OCI-LY3 (cell line): ENCODE measurements at regions not wholly inside any gene's neighbourhood (a gene's known extent, or its start where the extent isn't known, plus 50 kb on each side); places are given as distances from the start of the nearest gene placed in this dataset.

Source experiments
- H2AFZ ChIP-seq: fragments of 200-600, 300-600 bp; shearing (Covaris generic); 2 replicates; pipeline ENCODE4 v1.6.0; 2014; ENCODE audit warnings: antibody characterized with exemption, low read depth, low read length
- H3K27ac ChIP-seq: fragments of 200-600, 300-600 bp; sonication (generic); 2 replicates; pipeline ENCODE4 v1.5.1; 2014; ENCODE audit warnings: mild to moderate bottlenecking, low read length, moderate library complexity, mixed read lengths
- H3K27me3 ChIP-seq: fragments of 200-600, 300-600 bp; sonication (generic); 2 replicates; pipeline ENCODE4 v1.6.1; 2014; ENCODE audit warnings: low read depth, low read length, mixed read lengths
- H3K36me3 ChIP-seq: fragments of 200-600, 300-600 bp; sonication (generic); replicated peaks from 2 replicates; pipeline ENCODE3; 2014; ENCODE audit warnings: low read depth, low read length, mixed read lengths
- H3K4me1 ChIP-seq: fragments of 300-600, 200-600 bp; sonication (generic); 2 replicates; pipeline ENCODE4 v1.6.1; 2014; ENCODE audit warnings: low read length, mixed read lengths
- H3K4me2 ChIP-seq: fragments of 200-600, 300-600 bp; sonication (generic); 2 replicates; pipeline ENCODE4 v1.6.1; 2014; ENCODE audit warnings: low read length, mixed read lengths
- H3K4me3 ChIP-seq: fragments of 300-600, 200-600 bp; sonication (generic); 2 replicates; pipeline ENCODE4 v1.5.1; 2014; ENCODE audit warnings: antibody characterized with exemption, mild to moderate bottlenecking, low read length, moderate library complexity
- H3K79me2 ChIP-seq: fragments of 300-600, 200-600 bp; shearing (Covaris generic); 2 replicates; pipeline ENCODE4 v1.6.1; 2014; ENCODE audit warnings: mild to moderate bottlenecking, low read length, mixed read lengths
- H3K9ac ChIP-seq: fragments of 300-600, 200-600 bp; shearing (Covaris generic); 2 replicates; pipeline ENCODE4 v1.6.0; 2014; ENCODE audit warnings: mild to moderate bottlenecking, low read length, moderate library complexity
- H3K9me3 ChIP-seq: fragments of 200-600, 300-600 bp; shearing (Covaris generic); 2 replicates; pipeline ENCODE4 v1.6.1; 2014; ENCODE audit warnings: low read length, mixed read lengths; ENCODE audit not compliant: insufficient read depth
- H4K20me1 ChIP-seq: fragments of 200-600, 300-600 bp; sonication (generic); 2 replicates; pipeline ENCODE4 v1.6.1; 2016; ENCODE audit warnings: low read length, mixed read lengths; ENCODE audit not compliant: insufficient read depth
- EZH2phosphoT487 ChIP-seq: fragments of 200-600 bp; shearing (Covaris generic); IDR thresholded peaks from 2 replicates; pipeline ENCODE4 v1.6.1; 2018; ENCODE audit warnings: antibody characterized with exemption, mixed run types, low read depth
- TF ChIP-seq, protein P1 (sequence below): fragments of 200-600, 300-600 bp; sonication (generic); IDR thresholded peaks from 2 replicates; pipeline ENCODE4 v1.5.1; 2014; ENCODE audit warnings: antibody characterized with exemption, low read length, low read depth

DNA sequence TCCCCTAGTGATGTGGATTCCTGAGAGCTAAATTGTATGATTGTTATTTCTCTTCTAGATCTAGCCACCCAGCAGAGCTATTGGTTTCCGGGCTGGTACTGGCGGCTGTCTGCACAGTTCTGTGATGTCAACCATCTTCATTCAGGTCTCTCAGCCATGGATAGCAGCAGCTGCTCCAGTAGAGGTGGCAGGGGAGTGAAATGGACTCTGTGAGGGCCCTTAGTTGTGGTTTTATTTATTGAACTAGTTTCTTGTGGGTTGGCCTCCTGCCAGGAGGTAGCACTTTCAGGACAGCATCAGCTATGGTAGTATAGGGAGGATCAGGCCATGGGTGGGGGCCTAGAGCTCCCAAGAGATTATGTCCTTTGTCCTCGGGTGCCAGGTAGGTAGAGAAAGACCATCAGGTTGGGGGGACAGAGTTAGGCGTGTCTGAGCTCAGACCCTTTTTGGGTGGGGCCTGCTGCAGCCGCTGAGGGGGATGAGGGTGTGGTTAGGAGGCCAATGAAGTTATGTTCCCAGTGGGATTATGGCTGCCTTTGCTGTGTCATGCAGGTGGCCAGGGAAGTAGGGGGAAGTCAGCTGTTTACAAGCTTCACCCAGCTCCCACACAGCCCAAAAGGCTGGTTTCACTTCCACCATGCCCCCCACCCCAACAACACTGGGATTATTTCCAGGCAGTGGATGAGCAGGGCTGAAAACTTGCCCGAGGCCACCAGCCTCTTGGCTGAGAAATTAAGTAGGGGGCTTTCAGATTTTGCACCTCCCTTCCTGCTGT is 55.1 kb upstream of the RGS4 start:
- no peak overlapping the region for H3K4me2 ChIP-seq
- H3K9me3 ChIP-seq, result no peaks in the 10 kb centered on the region
- no peak overlapping the region for H2AFZ ChIP-seq
- no peaks in the 10 kb centered on the region for H3K27me3 ChIP-seq
- no peak overlapping the region for H3K9ac ChIP-seq
- H3K79me2 ChIP-seq, result no peaks in the 10 kb centered on the region
- H3K27ac ChIP-seq, result no peak overlapping the region
- H3K4me3 ChIP-seq, result no peak overlapping the region
- no peak for TF ChIP-seq EZH2phosphoT487
- TF ChIP-seq, protein P1, sequence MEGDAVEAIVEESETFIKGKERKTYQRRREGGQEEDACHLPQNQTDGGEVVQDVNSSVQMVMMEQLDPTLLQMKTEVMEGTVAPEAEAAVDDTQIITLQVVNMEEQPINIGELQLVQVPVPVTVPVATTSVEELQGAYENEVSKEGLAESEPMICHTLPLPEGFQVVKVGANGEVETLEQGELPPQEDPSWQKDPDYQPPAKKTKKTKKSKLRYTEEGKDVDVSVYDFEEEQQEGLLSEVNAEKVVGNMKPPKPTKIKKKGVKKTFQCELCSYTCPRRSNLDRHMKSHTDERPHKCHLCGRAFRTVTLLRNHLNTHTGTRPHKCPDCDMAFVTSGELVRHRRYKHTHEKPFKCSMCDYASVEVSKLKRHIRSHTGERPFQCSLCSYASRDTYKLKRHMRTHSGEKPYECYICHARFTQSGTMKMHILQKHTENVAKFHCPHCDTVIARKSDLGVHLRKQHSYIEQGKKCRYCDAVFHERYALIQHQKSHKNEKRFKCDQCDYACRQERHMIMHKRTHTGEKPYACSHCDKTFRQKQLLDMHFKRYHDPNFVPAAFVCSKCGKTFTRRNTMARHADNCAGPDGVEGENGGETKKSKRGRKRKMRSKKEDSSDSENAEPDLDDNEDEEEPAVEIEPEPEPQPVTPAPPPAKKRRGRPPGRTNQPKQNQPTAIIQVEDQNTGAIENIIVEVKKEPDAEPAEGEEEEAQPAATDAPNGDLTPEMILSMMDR, result no peak
- no peaks in the 10 kb centered on the region for H4K20me1 ChIP-seq
- H3K36me3 ChIP-seq, result no peaks in the 10 kb centered on the region
- no peaks in the 10 kb centered on the region for H3K4me1 ChIP-seq

DNA sequence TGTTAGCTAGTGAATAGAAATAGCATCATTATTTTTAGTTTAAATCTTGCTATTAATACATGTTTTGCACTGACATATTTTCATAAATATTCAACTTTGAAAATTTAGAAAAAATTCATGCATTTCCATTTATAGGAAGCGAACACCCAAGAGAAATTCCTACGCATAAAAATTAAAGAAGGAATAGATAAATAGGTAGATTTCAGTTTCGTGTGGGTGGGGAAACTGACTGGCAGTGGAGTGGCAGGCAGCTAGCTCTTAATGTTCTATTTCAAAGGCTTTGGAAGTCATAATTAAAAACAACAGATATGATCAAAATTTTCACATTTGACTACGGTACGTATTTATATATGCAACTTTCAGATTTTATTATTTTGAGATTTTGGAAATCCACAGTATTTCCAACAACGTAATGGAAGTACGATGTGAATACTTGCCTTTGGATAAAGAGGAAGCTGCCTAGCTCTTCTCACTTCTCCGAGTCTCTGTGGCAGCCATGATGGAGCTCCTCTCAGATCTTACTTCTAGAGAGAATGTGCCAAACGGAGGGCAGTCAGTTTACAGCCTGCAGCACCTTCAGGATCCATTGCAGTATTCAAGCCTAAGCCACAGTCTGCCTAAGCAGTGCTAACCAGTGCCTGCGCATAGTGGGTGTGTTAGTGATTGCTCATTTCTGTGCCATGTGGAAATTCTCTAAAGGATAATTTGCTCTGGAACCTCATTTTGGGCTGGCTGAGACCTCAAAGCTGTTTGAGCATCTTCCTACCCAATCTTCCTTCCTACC is 62.9 kb upstream of the RGS4 start:
- Histone ChIP-seq H2AFZ (no peak overlapping the region), H3K36me3 (no peaks in the 10 kb centered on the region), H3K9me3 (no peaks in the 10 kb centered on the region), H3K79me2 (no peaks in the 10 kb centered on the region), H3K4me2 (no peak overlapping the region), H3K4me1 (no peaks in the 10 kb centered on the region), H3K4me3 (no peak overlapping the region), H3K9ac (no peak overlapping the region), H3K27ac (no peak overlapping the region), H3K27me3 (peaks cover 9% of the 10 kb centered on the region; the same call in 1 of the 2 replicates), H4K20me1 (no peaks in the 10 kb centered on the region)
- TF ChIP-seq, protein P1, result no peak
- TF ChIP-seq EZH2phosphoT487, result no peak

DNA sequence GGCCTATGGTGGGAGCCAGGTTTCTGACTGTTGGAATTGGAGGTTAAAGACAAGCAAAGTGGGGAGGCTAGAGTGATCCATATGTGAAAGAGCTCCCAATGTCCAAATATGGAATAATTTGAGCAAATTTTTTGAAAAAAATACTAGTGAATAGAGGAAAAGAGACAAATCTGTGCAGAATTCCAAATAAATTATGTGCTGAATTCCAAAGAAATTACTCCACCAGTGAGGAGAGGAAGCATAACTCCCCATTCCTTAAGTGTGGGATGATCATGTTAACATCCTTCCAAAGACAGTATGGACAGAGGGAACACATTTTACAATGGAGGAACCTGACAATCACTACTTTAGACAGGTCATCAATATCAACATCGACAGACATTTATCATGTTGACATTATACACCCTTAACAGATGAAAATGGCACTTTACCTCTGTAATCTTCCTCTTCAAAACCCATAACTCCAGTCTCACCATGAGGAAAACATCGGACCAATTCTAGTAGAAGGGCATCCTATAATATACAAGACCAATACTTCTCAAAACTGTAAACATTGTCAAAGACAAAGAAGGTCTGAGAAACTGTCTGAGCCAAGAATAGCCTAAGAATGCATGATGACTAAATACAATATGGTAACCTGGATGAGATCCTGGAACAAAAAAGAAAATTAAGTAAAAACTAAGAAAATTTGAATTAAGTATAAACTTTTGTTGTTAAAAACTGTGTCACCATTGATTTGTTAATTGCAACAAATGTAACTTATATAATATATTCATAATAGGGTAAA is 71.5 kb upstream of the RGS4 start:
- H3K27ac ChIP-seq, result no peak overlapping the region
- TF ChIP-seq, protein P1, result no peak
- TF ChIP-seq EZH2phosphoT487, result no peak
- no peak overlapping the region for H3K9ac ChIP-seq
- no peak overlapping the region for H3K4me2 ChIP-seq
- H4K20me1 ChIP-seq, result no peaks in the 10 kb centered on the region
- no peaks in the 10 kb centered on the region for H3K4me1 ChIP-seq
- peaks cover 2% of the 10 kb centered on the region; the same call in 1 of the 2 replicates for H3K27me3 ChIP-seq
- no peak overlapping the region for H2AFZ ChIP-seq
- no peaks in the 10 kb centered on the region for H3K36me3 ChIP-seq
- H3K79me2 ChIP-seq, result no peaks in the 10 kb centered on the region
- H3K9me3 ChIP-seq, result no peaks in the 10 kb centered on the region
- H3K4me3 ChIP-seq, result no peak overlapping the region

DNA sequence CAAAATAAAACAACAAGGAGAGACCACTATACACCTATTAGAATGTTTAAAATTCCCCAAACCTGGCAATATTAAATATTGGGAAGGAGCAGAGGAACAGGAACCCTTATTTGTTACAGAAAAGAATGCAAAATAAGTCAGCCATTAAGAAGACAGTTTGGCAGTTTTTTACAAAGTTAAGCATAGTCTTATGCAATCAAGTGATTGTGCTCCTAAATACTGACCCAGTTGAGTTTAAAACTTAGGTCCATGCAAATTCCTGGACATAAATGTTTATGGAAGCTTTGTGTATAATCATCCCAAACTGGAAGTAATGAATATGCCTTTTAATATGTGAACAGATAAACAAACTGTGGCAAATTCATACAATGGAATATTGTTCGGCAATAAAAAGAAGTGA is 72.9 kb upstream of the RGS4 start:
- no peak overlapping the region for H3K4me3 ChIP-seq
- no peaks in the 10 kb centered on the region for H4K20me1 ChIP-seq
- no peak overlapping the region for H2AFZ ChIP-seq
- H3K9ac ChIP-seq, result no peak overlapping the region
- TF ChIP-seq, protein P1, result no peak
- TF ChIP-seq EZH2phosphoT487, result no peak
- peaks cover 15% of the 10 kb centered on the region for H3K27me3 ChIP-seq
- no peaks in the 10 kb centered on the region for H3K36me3 ChIP-seq
- no peak overlapping the region for H3K4me2 ChIP-seq
- H3K4me1 ChIP-seq, result no peaks in the 10 kb centered on the region
- no peaks in the 10 kb centered on the region for H3K79me2 ChIP-seq
- H3K27ac ChIP-seq, result no peak overlapping the region
- no peaks in the 10 kb centered on the region for H3K9me3 ChIP-seq
